Amniotic stem cell (primary cell): ENCODE measurements at regions not wholly inside any gene's neighbourhood (a gene's known extent, or its start where the extent isn't known, plus 50 kb on each side); places are given as distances from the start of the nearest gene placed in this dataset.
"Not testable (repeated sequence)": the region's sequence is repeated elsewhere in the genome, so short reads cannot be mapped to it uniquely, and the experiment has no call there.

ENCODE experiments used
- DNase-seq: peaks from one replicate; lab custom pipeline; 2025; lab: John Stamatoyannopoulos, UW

GRCh38 chr5:17978954-17979353 is 344.7 kb downstream of the TAF11L14 start:
- DNase-seq, result no peak

- DNase-seq, result not testable (repeated sequence)
Observed at GRCh38 chr5:17982626-17983025, 348.4 kb downstream of the TAF11L14 start.

GRCh38 chr5:17989036-17989435 is 354.8 kb downstream of the TAF11L14 start:
- no peak for DNase-seq

- DNase-seq, result no peak
Observed at GRCh38 chr5:17989567-17990563, 355.6 kb downstream of the TAF11L14 start.

- DNase-seq, result no peak
Observed at GRCh38 chr5:17991775-17992174, 357.5 kb downstream of the TAF11L14 start.

- no peak for DNase-seq
Observed at GRCh38 chr5:17992291-17992690, 358.0 kb downstream of the TAF11L14 start.

GRCh38 chr5:17995997-17996396 is 361.7 kb downstream of the TAF11L14 start:
- DNase-seq, result no peak

GRCh38 chr5:17999858-18000257 is 365.6 kb downstream of the TAF11L14 start:
- no peak for DNase-seq

- DNase-seq, result no peak
Observed at GRCh38 chr5:18000744-18001143, 366.5 kb downstream of the TAF11L14 start.

- DNase-seq, result no peak
Observed at GRCh38 chr5:18003312-18003711, 369.1 kb downstream of the TAF11L14 start.

- DNase-seq, result no peak
Observed at GRCh38 chr5:18003784-18004183, 369.5 kb downstream of the TAF11L14 start.

- not testable (repeated sequence) for DNase-seq
Observed at GRCh38 chr5:18006235-18006634, 372.0 kb downstream of the TAF11L14 start.

GRCh38 chr5:18008940-18009339 is 374.7 kb downstream of the TAF11L14 start:
- DNase-seq, result no peak

- no peak for DNase-seq
Observed at GRCh38 chr5:18010053-18010452, 375.8 kb downstream of the TAF11L14 start.

- no peak for DNase-seq
Observed at GRCh38 chr5:18018472-18018871, 384.2 kb downstream of the TAF11L14 start.

- DNase-seq, result no peak
Observed at GRCh38 chr5:18023275-18023674, 389.0 kb downstream of the TAF11L14 start.

- no peak for DNase-seq
Observed at GRCh38 chr5:18023986-18024385, 389.7 kb downstream of the TAF11L14 start.

- DNase-seq, result no peak
Observed at GRCh38 chr5:18024542-18024941, 390.3 kb downstream of the TAF11L14 start.

- no peak for DNase-seq
Observed at GRCh38 chr5:18027241-18027867, 393.1 kb downstream of the TAF11L14 start.

- DNase-seq, result no peak
Observed at GRCh38 chr5:18028036-18028435, 393.8 kb downstream of the TAF11L14 start.

GRCh38 chr5:18032744-18033143 is 398.5 kb downstream of the TAF11L14 start:
- no peak for DNase-seq

GRCh38 chr5:18036531-18036930 is 402.3 kb downstream of the TAF11L14 start:
- DNase-seq, result no peak

- DNase-seq, result no peak
Observed at GRCh38 chr5:18037718-18038117, 403.5 kb downstream of the TAF11L14 start.
